Neural progenitor cell (in vitro differentiated cells): ENCODE measurements at regions not wholly inside any gene's neighbourhood (a gene's known extent, or its start where the extent isn't known, plus 50 kb on each side); places are given as distances from the start of the nearest gene placed in this dataset.

ENCODE experiments used
- CTCF ChIP-seq: fragments of 200-600 bp; sonication (generic); IDR thresholded peaks from 2 replicates; pipeline ENCODE4 v1.5.1; 2017; ENCODE audit warnings: antibody characterized with exemption, mild to moderate bottlenecking
- EZH2 ChIP-seq: fragments of 200-600 bp; sonication (generic); IDR thresholded peaks from 2 replicates; pipeline ENCODE4 v1.6.1; 2017; ENCODE audit warnings: antibody characterized with exemption, mild to moderate bottlenecking, moderate library complexity
- EZH2phosphoT487 ChIP-seq: fragments of 200-600 bp; sonication (generic); IDR thresholded peaks from 2 replicates; pipeline ENCODE4 v1.6.1; 2017; ENCODE audit warnings: antibody characterized with exemption

- no peak for TF ChIP-seq EZH2
- no peak for TF ChIP-seq EZH2phosphoT487
- no peak for TF ChIP-seq CTCF
These were observed 163.4 kb upstream of the MAP1B start for GRCh38 chr5:71943874-71944273.
